Spleen (tissue), 11 donors: ENCODE measurements at regions not wholly inside any gene's neighbourhood (a gene's known extent, or its start where the extent isn't known, plus 50 kb on each side); places are given as distances from the start of the nearest gene placed in this dataset.

ENCODE experiments used
- DNase-seq: peaks from one replicate; pipeline ENCODE4 v3.0.0-alpha.2; 2020
- H3K27ac ChIP-seq, 8 donors: fragments of 200-600 bp; sonication (generic) in 7 of 8; 1 replicate in 4 of 8; 2 replicates in 4 of 8; pipeline versions ENCODE4 v1.5.0 to v1.8.0; 2016 to 2021; ENCODE audit warnings: inconsistent platforms in 4 of 8, mild to moderate bottlenecking in 4 of 8, moderate library complexity in 1 of 8
- H3K27me3 ChIP-seq, 7 donors: fragments of 200-600 bp; sonication (generic) in 6 of 7; replicated peaks in 1 of 7; 1 replicate in 4 of 7; 2 replicates in 3 of 7; pipeline versions ENCODE4 v1.5.0 to v1.8.0; 2016 to 2021; ENCODE audit warnings: inconsistent platforms in 3 of 7, mild to moderate bottlenecking in 1 of 7
- H3K36me3 ChIP-seq, 6 donors: fragments of 200-600 bp; sonication (generic) in 5 of 6; 1 replicate in 4 of 6; 2 replicates in 2 of 6; pipeline versions ENCODE4 v1.5.0 to v1.8.0; 2016 to 2021; ENCODE audit warnings: inconsistent platforms in 2 of 6
- H3K4me1 ChIP-seq, 6 donors: fragments of 200-600 bp; sonication (generic) in 5 of 6; 1 replicate in 3 of 6; 2 replicates in 3 of 6; pipeline versions ENCODE4 v1.5.0 to v1.8.0; 2016 to 2021; ENCODE audit warnings: inconsistent platforms in 3 of 6
- H3K4me3 ChIP-seq, 8 donors: fragments of 200-600 bp; sonication (generic) in 7 of 8; 1 replicate in 4 of 8; 2 replicates in 4 of 8; pipeline versions ENCODE4 v1.5.0 to v1.8.0; 2016 to 2021; ENCODE audit warnings: inconsistent platforms in 4 of 8, mild to moderate bottlenecking in 4 of 8, moderate library complexity in 2 of 8
- H3K9me3 ChIP-seq, 8 donors: fragments of 200-600 bp; sonication (generic) in 7 of 8; 1 replicate in 4 of 8; 2 replicates in 4 of 8; pipeline versions ENCODE4 v1.5.0 to v1.8.0; 2016 to 2021; ENCODE audit warnings: inconsistent platforms in 4 of 8
- CTCF ChIP-seq, 11 experiments: fragments of 200-600 bp in 7 of 11; fragments of 450-650 bp in 4 of 11; sonication (generic) in 4 of 11; IDR thresholded peaks in 8 of 11; conservative IDR thresholded peaks in 3 of 11; 1 replicate in 7 of 11; 2 replicates in 4 of 11; pipeline versions ENCODE4 v1.4.0 to v1.8.0; 2016 to 2021; ENCODE audit warnings: antibody characterized with exemption in 11 of 11, inconsistent platforms in 4 of 11, mild to moderate bottlenecking in 1 of 11
- POLR2A ChIP-seq, 3 donors: fragments of 450-650 bp; IDR thresholded peaks; one replicate each; pipeline ENCODE4 v1.5.1; 2017; ENCODE audit warnings: antibody characterized with exemption in 3 of 3, mild to moderate bottlenecking in 1 of 3
- POLR2AphosphoS5 ChIP-seq, 3 donors: sonication (generic); formaldehyde crosslinking; IDR thresholded peaks; one replicate each; pipeline ENCODE4 v1.5.1; 2017; ENCODE audit warnings: antibody characterized with exemption in 3 of 3
- WGBS, 5 donors: extraction: QIAGEN DNeasy Blood & Tissue Kit in 3 of 5; methylation state at CpG; one replicate each; pipeline versions ENCODE4 v1.1.5 to v1.1.7; 2013 to 2018; 5-methylcytosine and 5-hydroxymethylcytosine counted together
- intact Hi-C: fragments of 100-400 bp; cut with DNase I; formaldehyde crosslinking; loops from one replicate; pipeline ENCODE4 v1.15.0; 2023; ENCODE audit warnings: low total_unique reads
- donor health status: healthy with polysubstance abuse.
- donor health status: DM: no; HTN: no; CAD: no; lungs with moderate emphysema.
- donor health status: DM: no; HTN: no; CAD: no.
- donor health status: Bipolar disorder and iron deficiency.
- donor health status: healthy.
- donor health status: DM: no; HTN: no; CAD: no.
- donor health status: DM: yes; HTN: yes; CAD: no.

GRCh38 chr3:22966349-22966748, 236.8 kb upstream of the UBE2E2 start:
- Histone ChIP-seq H3K27ac (no peak overlapping the region), H3K36me3 (no peaks in the 10 kb centered on the region), H3K4me3 (no peak overlapping the region), H3K9me3 (no peaks in the 10 kb centered on the region), H3K27me3 (no peaks in the 10 kb centered on the region), H3K4me1 (no peaks in the 10 kb centered on the region)
- DNase-seq = no peak
- intact Hi-C loops = no loop called here
- TF ChIP-seq POLR2A (IDR thresholded peaks at IDR 0.05) (no peak), POLR2AphosphoS5 (IDR thresholded peaks at IDR 0.05) (no peak), CTCF (IDR thresholded peaks at IDR 0.05 in 8 of 11, conservative IDR thresholded peaks at IDR 0.05 in 3 of 11) (no peak)

GRCh38 chr3:22969276-22969675, 233.9 kb upstream of the UBE2E2 start:
- 80 to 96% (median 88%) methylated on average over 1 of the region's 1 CpG for WGBS, 5 donors
- no peak for DNase-seq
- TF ChIP-seq POLR2A (IDR thresholded peaks at IDR 0.05) = no peak
- TF ChIP-seq CTCF (IDR thresholded peaks at IDR 0.05 in 8 of 11, conservative IDR thresholded peaks at IDR 0.05 in 3 of 11) = no peak
- TF ChIP-seq POLR2AphosphoS5 (IDR thresholded peaks at IDR 0.05) = no peak
- Histone ChIP-seq H3K9me3 (peaks cover 0 to under 1% (median 0%) of the 10 kb centered on the region in 8 donors), H3K27me3 (no peaks in the 10 kb centered on the region), H3K27ac (no peak overlapping the region), H3K36me3 (no peaks in the 10 kb centered on the region), H3K4me1 (no peaks in the 10 kb centered on the region), H3K4me3 (no peak overlapping the region)
- intact Hi-C loops = no loop called here

GRCh38 chr3:22971497-22971896, 231.6 kb upstream of the UBE2E2 start:
- 87 to 99% (median 88%) methylated on average over 3 of the region's 3 CpGs for WGBS, 5 donors
- peaks cover 0 to 6% (median 0%) of the 10 kb centered on the region in 8 donors for H3K9me3 ChIP-seq
- no peaks in the 10 kb centered on the region for H3K27me3 ChIP-seq
- no peaks in the 10 kb centered on the region for H3K36me3 ChIP-seq
- H3K4me3 ChIP-seq = no peak overlapping the region
- no peak for DNase-seq
- intact Hi-C loops = no loop called here
- no peaks in the 10 kb centered on the region for H3K4me1 ChIP-seq
- TF ChIP-seq POLR2A (IDR thresholded peaks at IDR 0.05) (no peak), POLR2AphosphoS5 (IDR thresholded peaks at IDR 0.05) (no peak), CTCF (IDR thresholded peaks at IDR 0.05 in 8 of 11, conservative IDR thresholded peaks at IDR 0.05 in 3 of 11) (no peak)
- no peak overlapping the region for H3K27ac ChIP-seq

GRCh38 chr3:22977042-22977441, 226.1 kb upstream of the UBE2E2 start:
- WGBS, 5 donors = 78 to 100% (median 90%) methylated on average over 1 to 2 of the region's 2 CpGs

More at GRCh38 chr3:22977042-22977441, 226.1 kb upstream of the UBE2E2 start:
- H3K4me1 ChIP-seq = no peaks in the 10 kb centered on the region
- no peak overlapping the region for H3K4me3 ChIP-seq
- no peaks in the 10 kb centered on the region for H3K27me3 ChIP-seq
- DNase-seq = no peak
- H3K36me3 ChIP-seq = no peaks in the 10 kb centered on the region
- peaks cover 0 to 6% (median 0%) of the 10 kb centered on the region in 8 donors for H3K9me3 ChIP-seq
- intact Hi-C loops = no loop called here
- H3K27ac ChIP-seq = no peak overlapping the region
- TF ChIP-seq POLR2A (IDR thresholded peaks at IDR 0.05) = no peak
- no peak for TF ChIP-seq POLR2AphosphoS5 (IDR thresholded peaks at IDR 0.05)
- no peak for TF ChIP-seq CTCF (IDR thresholded peaks at IDR 0.05 in 8 of 11, conservative IDR thresholded peaks at IDR 0.05 in 3 of 11)
